Occipital lobe (tissue), 1 donor: ENCODE measurements at regions not wholly inside any gene's neighbourhood (a gene's known extent, or its start where the extent isn't known, plus 50 kb on each side); places are given as distances from the start of the nearest gene placed in this dataset.
"Not testable (repeated sequence)": the region's sequence is repeated elsewhere in the genome, so short reads cannot be mapped to it uniquely, and the experiment has no call there.

Experiments used
- DNase-seq: peaks from one replicate; lab custom pipeline; 2025; lab: John Stamatoyannopoulos, UW

- no peak for DNase-seq
Measured at GRCh38 chr2:15751477-15751876, 159.8 kb downstream of the DDX1 start.

GRCh38 chr2:15752552-15753232, 161.0 kb downstream of the DDX1 start:
- DNase-seq = no peak

GRCh38 chr2:15753233-15753798, 161.6 kb downstream of the DDX1 start:
- no peak for DNase-seq

- no peak for DNase-seq
Measured at GRCh38 chr2:15753811-15754702, 162.4 kb downstream of the DDX1 start.

- DNase-seq = no peak
Measured at GRCh38 chr2:15754703-15755099, 163.0 kb downstream of the DDX1 start.

- no peak for DNase-seq
Measured at GRCh38 chr2:15755528-15755927, 163.9 kb downstream of the DDX1 start.

GRCh38 chr2:15756011-15756550, 164.4 kb downstream of the DDX1 start:
- DNase-seq = no peak

- no peak for DNase-seq
Measured at GRCh38 chr2:15756882-15757819, 165.5 kb downstream of the DDX1 start.

- DNase-seq = no peak
Measured at GRCh38 chr2:15757820-15758586, 166.3 kb downstream of the DDX1 start.

- no peak for DNase-seq
Measured at GRCh38 chr2:15758848-15759247, 167.2 kb downstream of the DDX1 start.

- DNase-seq = no peak
Measured at GRCh38 chr2:15759385-15759784, 167.7 kb downstream of the DDX1 start.

- not testable (repeated sequence) for DNase-seq
Measured at GRCh38 chr2:15759791-15760190, 168.1 kb downstream of the DDX1 start.

- DNase-seq = no peak
Measured at GRCh38 chr2:15760232-15760910, 168.7 kb downstream of the DDX1 start.

- no peak for DNase-seq
Measured at GRCh38 chr2:15761056-15761455, 169.4 kb downstream of the DDX1 start.

GRCh38 chr2:15761910-15762309, 170.2 kb downstream of the DDX1 start:
- no peak for DNase-seq

- DNase-seq = no peak
Measured at GRCh38 chr2:15762449-15762848, 170.8 kb downstream of the DDX1 start.

GRCh38 chr2:15763106-15763821, 171.6 kb downstream of the DDX1 start:
- no peak for DNase-seq

- no peak for DNase-seq
Measured at GRCh38 chr2:15763822-15764682, 172.4 kb downstream of the DDX1 start.
